ENCODE measurements at regions not wholly inside any gene's neighbourhood (a gene's known extent, or its start where the extent isn't known, plus 50 kb on each side); places are given as distances from the start of the nearest gene placed in this dataset.
"Not testable (repeated sequence)": the region's sequence is repeated elsewhere in the genome, so short reads cannot be mapped to it uniquely, and the experiment has no call there.

GRCh38 chr5:71401564-71401963, 53.9 kb upstream of the BDP1 start:
- not testable (repeated sequence) for TF ChIP-seq CTCF, POLR2A (IDR thresholded peaks at IDR 0.05)

All from right lobe of liver (tissue), 4 donors.